WTC11 (cell line): ENCODE measurements at regions not wholly inside any gene's neighbourhood (a gene's known extent, or its start where the extent isn't known, plus 50 kb on each side); places are given as distances from the start of the nearest gene placed in this dataset.

Experiments used
- ATAC-seq: fragments of 200-7000 bp; cut with Tn5 transposase; 2 replicates; pipeline ENCODE4 v1.10.0; 2021; ENCODE audit warnings: mild to moderate bottlenecking, moderate library complexity
- CTCF ChIA-PET: fragments of 300-600 bp; sonication (Branson Sonifier 250); formaldehyde crosslinking; loops from one replicate; lab custom pipeline; 2021; ENCODE audit warnings: antibody characterized with exemption; lab: Charles Lee
- POLR2A ChIA-PET: fragments of 350-600 bp; sonication (Branson Sonifier 250); formaldehyde crosslinking; loops from one replicate; lab custom pipeline; 2021; ENCODE audit warnings: antibody characterized with exemption; lab: Charles Lee
- DNase-seq: peaks from one replicate; pipeline ENCODE4 v3.0.0; 2021; ENCODE audit warnings: low spot score
- H3K27ac Mint-ChIP-seq: 2 replicates; pipeline ENCODE4 v1.8.0; 2021; ENCODE audit warnings: mixed read lengths
- H3K27me3 Mint-ChIP-seq: 2 replicates; pipeline ENCODE4 v1.8.0; 2021; ENCODE audit warnings: low read depth, mild to moderate bottlenecking, moderate library complexity, mixed read lengths
- H3K36me3 Mint-ChIP-seq: 2 replicates; pipeline ENCODE4 v1.8.0; 2021; ENCODE audit warnings: mixed read lengths
- H3K4me1 Mint-ChIP-seq: 2 replicates; pipeline ENCODE4 v1.8.0; 2022; ENCODE audit warnings: mixed read lengths
- H3K4me3 Mint-ChIP-seq: 2 replicates; pipeline ENCODE4 v1.8.0; 2021; ENCODE audit warnings: mild to moderate bottlenecking, moderate library complexity, mixed read lengths
- H3K9me3 Mint-ChIP-seq: 2 replicates; pipeline ENCODE4 v1.8.0; 2021; ENCODE audit warnings: mixed read lengths
- ATF1 ChIP-seq: sonication (generic); formaldehyde crosslinking; IDR thresholded peaks from 2 replicates; pipeline ENCODE4 v1.8.1; 2023; ENCODE audit warnings: mild to moderate bottlenecking, moderate library complexity, missing genetic modification reagents
- CREM ChIP-seq: sonication (generic); formaldehyde crosslinking; IDR thresholded peaks from 2 replicates; pipeline ENCODE4 v1.8.1; 2022; ENCODE audit warnings: mild to moderate bottlenecking, missing genetic modification reagents, moderate library complexity
- ESRRA ChIP-seq: sonication (generic); formaldehyde crosslinking; IDR thresholded peaks from 2 replicates; pipeline ENCODE4 v1.8.1; 2022; ENCODE audit warnings: mild to moderate bottlenecking, missing genetic modification reagents, borderline replicate concordance
- FOXJ3 ChIP-seq: sonication (generic); formaldehyde crosslinking; IDR thresholded peaks from 2 replicates; pipeline ENCODE4 v1.9.0; 2021; ENCODE audit warnings: missing genetic modification reagents, mild to moderate bottlenecking, borderline replicate concordance
- GABPB1 ChIP-seq: sonication (generic); formaldehyde crosslinking; IDR thresholded peaks from 2 replicates; pipeline ENCODE4 v1.8.1; 2023; ENCODE audit warnings: mild to moderate bottlenecking, missing genetic modification reagents
- IRF1 ChIP-seq: sonication (generic); formaldehyde crosslinking; IDR thresholded peaks from 2 replicates; pipeline ENCODE4 v1.8.0; 2023; ENCODE audit warnings: missing genetic modification reagents
- NFATC4 ChIP-seq: fragments of 250-450 bp; sonication (Bioruptor Pico); IDR thresholded peaks from 2 replicates; pipeline ENCODE4 v1.9.0; 2021; ENCODE audit warnings: mild to moderate bottlenecking
- NFE2L1 ChIP-seq: sonication (generic); formaldehyde crosslinking; IDR thresholded peaks from 2 replicates; pipeline ENCODE4 v1.8.1; 2023; ENCODE audit warnings: missing genetic modification reagents
- NFYB ChIP-seq: sonication (generic); formaldehyde crosslinking; conservative IDR thresholded peaks from 2 replicates; pipeline ENCODE4 v1.8.0; 2022; ENCODE audit warnings: low read depth, missing genetic modification reagents
- PRRX2 ChIP-seq: fragments of 250-450 bp; sonication (Bioruptor Pico); IDR thresholded peaks from 2 replicates; pipeline ENCODE4 v1.8.0; 2021; ENCODE audit warnings: mild to moderate bottlenecking
- SMAD3 ChIP-seq: sonication (generic); formaldehyde crosslinking; IDR thresholded peaks from 2 replicates; pipeline ENCODE4 v1.8.0; 2022; ENCODE audit warnings: missing genetic modification reagents, mild to moderate bottlenecking, borderline replicate concordance
- STAT6 ChIP-seq: sonication (generic); formaldehyde crosslinking; conservative IDR thresholded peaks from 2 replicates; pipeline ENCODE4 v1.8.1; 2023; ENCODE audit warnings: mild to moderate bottlenecking, low read depth, missing genetic modification reagents, moderate library complexity
- TP53 ChIP-seq: sonication (generic); formaldehyde crosslinking; IDR thresholded peaks from 2 replicates; pipeline ENCODE4 v1.8.1; 2023; ENCODE audit warnings: mild to moderate bottlenecking, missing genetic modification reagents
- ZMAT4 ChIP-seq: fragments of 250-450 bp; sonication (Bioruptor Pico); IDR thresholded peaks from 2 replicates; pipeline ENCODE4 v1.9.0; 2021; ENCODE audit warnings: mild to moderate bottlenecking
- ZNF219 ChIP-seq: sonication (generic); formaldehyde crosslinking; IDR thresholded peaks from 2 replicates; pipeline ENCODE4 v1.8.0; 2023; ENCODE audit warnings: missing genetic modification reagents, mild to moderate bottlenecking, borderline replicate concordance
- ZNF416 ChIP-seq: fragments of 250-450 bp; sonication (Bioruptor Pico); IDR thresholded peaks from 2 replicates; pipeline ENCODE4 v1.9.0; 2021; ENCODE audit warnings: mild to moderate bottlenecking, inconsistent platforms
- ZNF423 ChIP-seq: fragments of 250-450 bp; sonication (Bioruptor Pico); IDR thresholded peaks from 2 replicates; pipeline ENCODE4 v2.1.2; 2022; ENCODE audit warnings: mild to moderate bottlenecking, moderate library complexity
- ZNF671 ChIP-seq: fragments of 250-450 bp; sonication (Bioruptor Pico); IDR thresholded peaks from 2 replicates; pipeline ENCODE4 v1.8.0; 2021; ENCODE audit warnings: mild to moderate bottlenecking
- TF ChIP-seq, protein P1 (sequence below): sonication (generic); formaldehyde crosslinking; IDR thresholded peaks from 2 replicates; pipeline ENCODE4 v1.8.1; 2023; ENCODE audit warnings: mild to moderate bottlenecking, moderate library complexity, missing genetic modification reagents
- TF ChIP-seq, protein P2 (sequence below): sonication (generic); formaldehyde crosslinking; IDR thresholded peaks from 2 replicates; pipeline ENCODE4 v1.8.1; 2023; ENCODE audit warnings: mild to moderate bottlenecking, missing genetic modification reagents, moderate library complexity
- TF ChIP-seq, protein P3 (sequence below): fragments of 250-450 bp; sonication (Bioruptor Pico); IDR thresholded peaks from 2 replicates; pipeline ENCODE4 v2.1.2; 2022; ENCODE audit warnings: mild to moderate bottlenecking, moderate library complexity
- TF ChIP-seq, protein P4 (sequence below): sonication (generic); formaldehyde crosslinking; IDR thresholded peaks from 2 replicates; pipeline ENCODE4 v1.8.0; 2023; ENCODE audit warnings: missing genetic modification reagents, mild to moderate bottlenecking, borderline replicate concordance

- ATAC-seq (no peak), DNase-seq (no peak)
- no peak overlapping the region for H3K27ac Mint-ChIP-seq
- H3K4me1 Mint-ChIP-seq: peaks cover 3% of the 10 kb centered on the region; the same call in 1 of the 2 replicates
- H3K9me3 Mint-ChIP-seq: no peaks in the 10 kb centered on the region
- H3K4me3 Mint-ChIP-seq: no peak overlapping the region
- ChIA-PET CTCF (no interaction called here), POLR2A (no interaction called here)
- no peaks in the 10 kb centered on the region; the same call in 1 of the 2 replicates for H3K27me3 Mint-ChIP-seq
- H3K36me3 Mint-ChIP-seq: no peaks in the 10 kb centered on the region
- no peak for TF ChIP-seq ZNF219 (CRISPR knock-in tag)
- TF ChIP-seq ZNF423: no peak
- TF ChIP-seq, protein P1, sequence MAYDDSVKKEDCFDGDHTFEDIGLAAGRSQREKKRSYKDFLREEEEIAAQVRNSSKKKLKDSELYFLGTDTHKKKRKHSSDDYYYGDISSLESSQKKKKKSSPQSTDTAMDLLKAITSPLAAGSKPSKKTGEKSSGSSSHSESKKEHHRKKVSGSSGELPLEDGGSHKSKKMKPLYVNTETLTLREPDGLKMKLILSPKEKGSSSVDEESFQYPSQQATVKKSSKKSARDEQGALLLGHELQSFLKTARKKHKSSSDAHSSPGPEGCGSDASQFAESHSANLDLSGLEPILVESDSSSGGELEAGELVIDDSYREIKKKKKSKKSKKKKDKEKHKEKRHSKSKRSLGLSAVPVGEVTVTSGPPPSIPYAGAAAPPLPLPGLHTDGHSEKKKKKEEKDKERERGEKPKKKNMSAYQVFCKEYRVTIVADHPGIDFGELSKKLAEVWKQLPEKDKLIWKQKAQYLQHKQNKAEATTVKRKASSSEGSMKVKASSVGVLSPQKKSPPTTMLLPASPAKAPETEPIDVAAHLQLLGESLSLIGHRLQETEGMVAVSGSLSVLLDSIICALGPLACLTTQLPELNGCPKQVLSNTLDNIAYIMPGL (CRISPR knock-in tag): no peak
- TF ChIP-seq, protein P2, sequence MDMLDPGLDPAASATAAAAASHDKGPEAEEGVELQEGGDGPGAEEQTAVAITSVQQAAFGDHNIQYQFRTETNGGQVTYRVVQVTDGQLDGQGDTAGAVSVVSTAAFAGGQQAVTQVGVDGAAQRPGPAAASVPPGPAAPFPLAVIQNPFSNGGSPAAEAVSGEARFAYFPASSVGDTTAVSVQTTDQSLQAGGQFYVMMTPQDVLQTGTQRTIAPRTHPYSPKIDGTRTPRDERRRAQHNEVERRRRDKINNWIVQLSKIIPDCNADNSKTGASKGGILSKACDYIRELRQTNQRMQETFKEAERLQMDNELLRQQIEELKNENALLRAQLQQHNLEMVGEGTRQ (CRISPR knock-in tag): no peak
- TF ChIP-seq IRF1 (CRISPR knock-in tag): no peak
- TF ChIP-seq, protein P3, sequence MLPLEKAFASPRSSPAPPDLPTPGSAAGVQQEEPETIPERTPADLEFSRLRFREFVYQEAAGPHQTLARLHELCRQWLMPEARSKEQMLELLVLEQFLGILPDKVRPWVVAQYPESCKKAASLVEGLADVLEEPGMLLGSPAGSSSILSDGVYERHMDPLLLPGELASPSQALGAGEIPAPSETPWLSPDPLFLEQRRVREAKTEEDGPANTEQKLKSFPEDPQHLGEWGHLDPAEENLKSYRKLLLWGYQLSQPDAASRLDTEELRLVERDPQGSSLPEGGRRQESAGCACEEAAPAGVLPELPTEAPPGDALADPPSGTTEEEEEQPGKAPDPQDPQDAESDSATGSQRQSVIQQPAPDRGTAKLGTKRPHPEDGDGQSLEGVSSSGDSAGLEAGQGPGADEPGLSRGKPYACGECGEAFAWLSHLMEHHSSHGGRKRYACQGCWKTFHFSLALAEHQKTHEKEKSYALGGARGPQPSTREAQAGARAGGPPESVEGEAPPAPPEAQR (CRISPR knock-in tag): no peak
- TF ChIP-seq, protein P4, sequence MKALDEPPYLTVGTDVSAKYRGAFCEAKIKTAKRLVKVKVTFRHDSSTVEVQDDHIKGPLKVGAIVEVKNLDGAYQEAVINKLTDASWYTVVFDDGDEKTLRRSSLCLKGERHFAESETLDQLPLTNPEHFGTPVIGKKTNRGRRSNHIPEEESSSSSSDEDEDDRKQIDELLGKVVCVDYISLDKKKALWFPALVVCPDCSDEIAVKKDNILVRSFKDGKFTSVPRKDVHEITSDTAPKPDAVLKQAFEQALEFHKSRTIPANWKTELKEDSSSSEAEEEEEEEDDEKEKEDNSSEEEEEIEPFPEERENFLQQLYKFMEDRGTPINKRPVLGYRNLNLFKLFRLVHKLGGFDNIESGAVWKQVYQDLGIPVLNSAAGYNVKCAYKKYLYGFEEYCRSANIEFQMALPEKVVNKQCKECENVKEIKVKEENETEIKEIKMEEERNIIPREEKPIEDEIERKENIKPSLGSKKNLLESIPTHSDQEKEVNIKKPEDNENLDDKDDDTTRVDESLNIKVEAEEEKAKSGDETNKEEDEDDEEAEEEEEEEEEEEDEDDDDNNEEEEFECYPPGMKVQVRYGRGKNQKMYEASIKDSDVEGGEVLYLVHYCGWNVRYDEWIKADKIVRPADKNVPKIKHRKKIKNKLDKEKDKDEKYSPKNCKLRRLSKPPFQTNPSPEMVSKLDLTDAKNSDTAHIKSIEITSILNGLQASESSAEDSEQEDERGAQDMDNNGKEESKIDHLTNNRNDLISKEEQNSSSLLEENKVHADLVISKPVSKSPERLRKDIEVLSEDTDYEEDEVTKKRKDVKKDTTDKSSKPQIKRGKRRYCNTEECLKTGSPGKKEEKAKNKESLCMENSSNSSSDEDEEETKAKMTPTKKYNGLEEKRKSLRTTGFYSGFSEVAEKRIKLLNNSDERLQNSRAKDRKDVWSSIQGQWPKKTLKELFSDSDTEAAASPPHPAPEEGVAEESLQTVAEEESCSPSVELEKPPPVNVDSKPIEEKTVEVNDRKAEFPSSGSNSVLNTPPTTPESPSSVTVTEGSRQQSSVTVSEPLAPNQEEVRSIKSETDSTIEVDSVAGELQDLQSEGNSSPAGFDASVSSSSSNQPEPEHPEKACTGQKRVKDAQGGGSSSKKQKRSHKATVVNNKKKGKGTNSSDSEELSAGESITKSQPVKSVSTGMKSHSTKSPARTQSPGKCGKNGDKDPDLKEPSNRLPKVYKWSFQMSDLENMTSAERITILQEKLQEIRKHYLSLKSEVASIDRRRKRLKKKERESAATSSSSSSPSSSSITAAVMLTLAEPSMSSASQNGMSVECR (CRISPR knock-in tag): no peak
- TF ChIP-seq ESRRA (CRISPR knock-in tag): no peak
- TF ChIP-seq FOXJ3: no peak
- TF ChIP-seq NFE2L1 (CRISPR knock-in tag): no peak
- no peak for TF ChIP-seq NFYB (CRISPR knock-in tag)
- TF ChIP-seq ZMAT4: no peak
- TF ChIP-seq GABPB1 (CRISPR knock-in tag): no peak
These were observed 205.7 kb upstream of the NAV2 start for GRCh38 chr11:19506816-19507486.

DNA sequence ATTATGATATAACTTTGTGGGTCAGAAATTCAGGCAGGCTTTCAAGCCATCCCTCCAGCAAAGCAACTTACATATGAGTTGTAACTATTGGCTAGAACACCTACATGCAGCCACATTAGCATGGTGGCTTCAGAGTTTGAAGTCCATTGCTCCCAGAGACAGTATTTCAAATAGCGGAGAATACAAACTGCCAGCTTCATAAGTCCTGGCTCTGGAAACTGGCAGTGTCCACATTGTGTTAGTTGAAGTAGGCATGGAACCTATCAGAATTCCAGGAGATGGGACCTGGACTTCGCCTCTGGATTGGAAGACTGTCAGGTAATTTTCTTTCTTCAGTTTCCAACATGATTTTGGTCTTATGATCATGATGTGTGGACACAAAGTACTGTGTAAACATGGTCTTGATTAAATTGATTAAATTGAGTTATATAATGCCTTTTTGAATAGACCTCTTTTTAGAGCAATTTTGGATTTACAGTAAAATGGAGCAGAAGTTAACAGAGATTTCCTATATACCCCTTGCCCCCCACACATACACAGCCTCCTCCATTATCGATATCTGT lies 209.9 kb upstream of the NAV2 start:
- H3K4me1 Mint-ChIP-seq: no peaks in the 10 kb centered on the region
- POLR2A ChIA-PET: no interaction called here
- no peaks in the 10 kb centered on the region for H3K9me3 Mint-ChIP-seq
- TF ChIP-seq CREM (CRISPR knock-in tag) (no peak), ZNF671 (CRISPR knock-in tag) (no peak), SMAD3 (CRISPR knock-in tag) (no peak), STAT6 (CRISPR knock-in tag) (no peak), NFATC4 (no peak), ZNF416 (CRISPR knock-in tag) (no peak), ATF1 (CRISPR knock-in tag) (no peak), TP53 (CRISPR knock-in tag) (no peak), PRRX2 (CRISPR knock-in tag) (no peak)
- TF ChIP-seq, protein P2 (CRISPR knock-in tag): no peak

More for the DNA sequence above, 209.9 kb upstream of the NAV2 start:
- DNase-seq: no peak
- no peak overlapping the region for H3K4me3 Mint-ChIP-seq
- ATAC-seq: no peak
- no peaks in the 10 kb centered on the region for H3K36me3 Mint-ChIP-seq
- no peaks in the 10 kb centered on the region for H3K27me3 Mint-ChIP-seq
- CTCF ChIA-PET: no interaction called here
- no peak overlapping the region for H3K27ac Mint-ChIP-seq
